GM23338 (cell line): ENCODE measurements at regions not wholly inside any gene's neighbourhood (a gene's known extent, or its start where the extent isn't known, plus 50 kb on each side); places are given as distances from the start of the nearest gene placed in this dataset.

Experiments
- CTCF ChIP-seq, 2 experiments: fragments of 200-600 bp in 1 of 2; sonication (generic) in 1 of 2; conservative IDR thresholded peaks; 2 replicates each; pipeline versions ENCODE4 v1.5.1 to v1.6.1; 2016 to 2017; ENCODE audit warnings: antibody characterized with exemption in 2 of 2, low read depth in 2 of 2, mild to moderate bottlenecking in 2 of 2, moderate library complexity in 1 of 2
- EZH2 ChIP-seq: fragments of 200-600 bp; sonication (generic); IDR thresholded peaks from one replicate; pipeline ENCODE4 v1.8.0; 2017; ENCODE audit warnings: antibody characterized with exemption, mild to moderate bottlenecking, low read depth; ENCODE audit not compliant: unreplicated experiment
- EZH2phosphoT487 ChIP-seq: fragments of 200-600 bp; sonication (generic); IDR thresholded peaks from one replicate; pipeline ENCODE4 v1.8.1; 2018; ENCODE audit warnings: antibody characterized with exemption; ENCODE audit not compliant: unreplicated experiment
- JUNB ChIP-seq: IDR thresholded peaks from one replicate; pipeline ENCODE4 v1.6.1; 2016; ENCODE audit warnings: antibody characterized with exemption; ENCODE audit not compliant: unreplicated experiment
- POLR2AphosphoS5 ChIP-seq: IDR thresholded peaks from 2 replicates; pipeline ENCODE4 v1.6.1; 2016; ENCODE audit warnings: antibody characterized with exemption, low read depth
- STAT1 ChIP-seq: IDR thresholded peaks from one replicate; pipeline ENCODE4 v1.6.1; 2016; ENCODE audit warnings: antibody characterized with exemption; ENCODE audit not compliant: unreplicated experiment
- ZNF114 ChIP-seq: fragments of 250-450 bp; sonication (Bioruptor Pico); IDR thresholded peaks from 2 replicates; pipeline ENCODE4 v1.5.0; 2020; ENCODE audit warnings: mild to moderate bottlenecking, moderate library complexity

GRCh38 chr7:131013716-131014115 lies 279.7 kb upstream of the KLF14 start:
- TF ChIP-seq JUNB: no peak
- TF ChIP-seq CTCF (conservative IDR thresholded peaks at IDR 0.05; ENCODE audit: low read depth in 2 of 2): no peak
- no peak for TF ChIP-seq POLR2AphosphoS5
- TF ChIP-seq EZH2phosphoT487: no peak
- TF ChIP-seq EZH2: no peak
- TF ChIP-seq ZNF114 (CRISPR knock-in tag): no peak
- no peak for TF ChIP-seq STAT1
